NCI-H748 (cell line): ENCODE measurements at regions not wholly inside any gene's neighbourhood (a gene's known extent, or its start where the extent isn't known, plus 50 kb on each side); places are given as distances from the start of the nearest gene placed in this dataset.
"Not testable (repeated sequence)": the region's sequence is repeated elsewhere in the genome, so short reads cannot be mapped to it uniquely, and the experiment has no call there.

Experiments used
- DNase-seq: peaks from one replicate; lab custom pipeline; 2025; ENCODE audit not compliant: unreplicated experiment; lab: John Stamatoyannopoulos, UW

- DNase-seq: no peak
These were observed 840.7 kb upstream of the ADAMTS5 start for GRCh38 chr21:27807596-27807995.

GRCh38 chr21:27806281-27806680 lies 839.4 kb upstream of the ADAMTS5 start:
- no peak for DNase-seq

DNA sequence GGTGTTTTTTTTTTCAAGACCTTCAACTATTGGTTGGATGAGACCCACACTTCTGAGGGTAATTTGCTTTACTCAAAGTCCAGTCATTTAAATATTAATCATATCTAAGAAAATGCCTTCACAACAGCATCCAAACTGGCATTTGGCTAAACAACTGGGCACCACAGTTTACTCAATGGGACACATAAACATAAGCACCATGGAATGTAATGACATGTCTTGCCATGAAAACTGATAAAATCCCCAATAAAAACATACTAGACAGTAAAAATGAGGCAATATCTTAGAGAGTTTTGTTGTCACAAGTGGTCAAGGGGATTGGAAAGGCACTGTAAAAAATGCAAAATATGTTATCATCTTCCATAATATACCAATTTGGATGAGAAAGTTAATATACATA lies 838.8 kb upstream of the ADAMTS5 start:
- no peak for DNase-seq

DNA sequence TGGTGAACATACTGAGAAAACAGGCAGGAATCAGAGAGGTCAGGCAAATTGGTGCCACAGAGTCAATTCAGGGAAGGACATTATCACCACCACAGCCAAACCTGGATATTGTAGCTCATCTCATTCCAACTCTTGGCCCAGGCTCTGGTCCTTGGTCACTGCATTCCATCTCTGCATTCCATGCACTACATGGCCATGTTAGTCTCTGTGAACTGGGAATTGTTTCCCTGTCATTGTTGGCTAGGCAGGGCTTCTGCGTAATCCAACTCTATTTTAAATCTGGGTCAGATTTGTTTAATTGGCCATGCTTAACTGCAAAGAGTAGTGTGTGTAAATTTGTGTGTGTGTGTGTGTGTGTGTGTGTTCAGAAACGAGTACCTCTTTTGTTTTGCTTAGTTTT lies 837.6 kb upstream of the ADAMTS5 start:
- no peak for DNase-seq

DNA sequence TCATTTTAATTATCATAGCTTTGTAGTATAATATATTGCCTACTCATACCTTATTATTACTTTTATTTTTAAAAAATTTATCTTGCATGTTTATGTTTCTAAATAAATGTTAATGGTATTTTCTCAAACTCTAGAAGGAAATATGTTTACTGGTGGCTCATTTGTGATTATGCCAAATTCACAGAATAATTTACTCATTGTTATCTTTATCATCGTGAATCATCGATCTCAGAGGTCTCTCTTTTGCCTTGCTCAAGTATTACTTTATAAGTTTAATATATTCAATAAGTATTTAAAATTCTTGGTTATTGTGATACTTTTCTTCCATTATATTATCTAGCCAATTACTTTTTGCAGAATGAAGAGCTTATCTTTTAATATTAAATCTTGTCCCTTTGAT lies 836.7 kb upstream of the ADAMTS5 start:
- DNase-seq: no peak

- peak; percentile 3 for DNase-seq
These were observed 836.1 kb upstream of the ADAMTS5 start for GRCh38 chr21:27802816-27803475.

GRCh38 chr21:27799861-27800260 lies 833.0 kb upstream of the ADAMTS5 start:
- no peak for DNase-seq

GRCh38 chr21:27796106-27796505 lies 829.2 kb upstream of the ADAMTS5 start:
- DNase-seq: no peak

DNA sequence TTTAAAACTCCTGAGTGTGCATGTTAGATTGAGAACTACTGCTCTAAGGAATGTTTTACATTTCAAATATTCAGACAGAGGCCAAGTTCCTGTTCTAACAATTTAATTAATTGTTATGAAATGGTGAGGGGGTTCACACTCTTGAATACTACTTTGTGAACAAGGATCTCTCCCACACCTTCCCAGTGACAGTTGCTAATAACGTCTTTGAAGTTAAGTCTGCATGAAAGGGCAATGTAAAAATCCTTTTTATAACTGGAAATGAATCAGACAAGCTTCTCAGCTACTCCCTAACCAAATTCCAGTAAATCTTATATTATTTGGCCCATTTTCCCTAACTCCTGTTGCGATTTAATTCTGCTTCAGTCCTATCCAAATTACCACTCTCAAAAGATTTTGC lies 828.5 kb upstream of the ADAMTS5 start:
- DNase-seq: no peak

DNA sequence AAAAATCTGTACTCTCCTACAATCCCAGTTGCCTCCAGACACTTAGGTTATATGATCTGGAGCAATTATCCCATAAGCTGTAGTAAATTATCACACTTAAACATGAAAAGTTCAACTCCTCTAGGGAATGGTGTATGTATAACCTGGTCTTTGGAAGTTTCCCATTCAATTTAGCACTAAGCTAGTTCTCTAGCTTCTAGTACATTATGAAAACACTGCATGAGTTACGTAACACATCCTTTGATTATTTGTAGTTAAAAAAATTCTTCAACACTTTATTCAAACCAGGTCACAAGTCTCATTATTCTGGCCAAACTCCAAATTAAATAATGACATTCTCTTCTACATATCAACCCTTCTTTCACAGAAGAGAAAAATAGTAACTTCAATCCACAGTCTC lies 827.0 kb upstream of the ADAMTS5 start:
- no peak for DNase-seq

DNA sequence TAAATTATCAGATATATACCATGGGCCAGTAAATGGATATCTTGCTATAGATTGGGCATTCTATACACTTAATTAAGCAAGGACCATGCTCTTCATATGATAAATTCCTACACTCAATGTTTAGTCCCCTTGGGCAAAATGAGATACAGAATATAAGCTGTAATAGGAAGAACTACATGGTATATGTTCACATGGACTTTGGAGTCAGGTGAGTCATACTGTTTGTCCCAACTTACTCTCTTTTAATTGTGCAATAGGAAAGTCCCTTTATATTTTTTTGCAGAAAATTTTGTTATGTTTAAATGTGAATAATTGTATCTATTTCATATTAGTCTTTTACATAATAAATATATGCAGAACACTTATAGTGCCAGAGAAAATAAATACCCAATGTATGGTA lies 820.2 kb upstream of the ADAMTS5 start:
- DNase-seq: no peak

- DNase-seq: no peak
These were observed 812.7 kb upstream of the ADAMTS5 start for GRCh38 chr21:27779606-27780005.

DNA sequence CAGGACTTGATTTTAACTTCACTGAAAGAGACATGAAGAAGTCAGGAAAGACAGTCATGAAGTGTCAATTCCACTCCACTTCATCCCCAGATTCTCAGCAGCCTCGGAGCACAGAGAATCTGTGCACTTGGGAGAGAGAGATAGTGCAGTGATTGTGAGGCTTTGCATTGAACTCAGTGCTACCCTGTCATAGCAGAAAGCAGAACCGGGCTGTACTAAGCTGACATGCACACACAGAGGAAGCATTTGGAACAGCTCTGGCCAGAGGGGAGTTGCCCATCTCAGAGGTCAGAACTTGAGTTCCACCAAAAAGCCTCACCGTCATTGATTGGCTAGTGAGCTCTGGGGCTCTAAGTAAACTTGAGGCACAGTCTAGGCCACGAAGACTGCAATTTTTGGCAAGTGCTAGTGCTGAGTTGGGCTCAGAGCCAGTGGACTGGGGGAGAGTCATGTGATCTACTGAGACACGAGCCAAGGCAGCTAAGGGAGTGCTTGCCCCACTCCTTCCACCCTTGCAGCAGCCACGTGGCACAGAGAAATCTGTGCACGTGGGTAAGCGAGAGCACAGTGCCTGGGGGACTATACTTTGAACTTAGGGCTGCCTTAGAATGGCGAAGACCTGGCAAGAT lies 810.2 kb upstream of the ADAMTS5 start:
- DNase-seq: no peak

GRCh38 chr21:27772816-27773215 lies 805.9 kb upstream of the ADAMTS5 start:
- no peak for DNase-seq

- no peak for DNase-seq
These were observed 805.1 kb upstream of the ADAMTS5 start for GRCh38 chr21:27771938-27772483.

DNA sequence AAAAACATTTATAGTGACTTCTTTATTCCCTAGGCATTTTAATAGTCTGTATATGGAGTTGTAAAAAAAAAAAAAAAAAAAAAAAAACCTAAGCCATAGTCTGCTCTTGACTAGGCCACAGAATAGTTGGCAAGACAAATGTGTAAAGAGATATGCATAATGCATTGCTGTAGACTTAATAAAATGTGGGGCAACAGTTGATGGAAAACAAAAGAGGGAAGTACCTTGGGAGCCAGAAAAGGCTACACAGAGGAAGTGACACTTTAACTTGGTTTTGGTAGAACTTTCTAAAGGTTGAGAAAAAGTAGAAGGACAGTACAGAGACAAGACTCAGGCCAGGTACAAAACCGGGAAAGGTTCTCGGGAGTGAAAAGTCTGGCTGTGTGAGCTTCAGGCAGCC lies 802.9 kb upstream of the ADAMTS5 start:
- no peak for DNase-seq

DNA sequence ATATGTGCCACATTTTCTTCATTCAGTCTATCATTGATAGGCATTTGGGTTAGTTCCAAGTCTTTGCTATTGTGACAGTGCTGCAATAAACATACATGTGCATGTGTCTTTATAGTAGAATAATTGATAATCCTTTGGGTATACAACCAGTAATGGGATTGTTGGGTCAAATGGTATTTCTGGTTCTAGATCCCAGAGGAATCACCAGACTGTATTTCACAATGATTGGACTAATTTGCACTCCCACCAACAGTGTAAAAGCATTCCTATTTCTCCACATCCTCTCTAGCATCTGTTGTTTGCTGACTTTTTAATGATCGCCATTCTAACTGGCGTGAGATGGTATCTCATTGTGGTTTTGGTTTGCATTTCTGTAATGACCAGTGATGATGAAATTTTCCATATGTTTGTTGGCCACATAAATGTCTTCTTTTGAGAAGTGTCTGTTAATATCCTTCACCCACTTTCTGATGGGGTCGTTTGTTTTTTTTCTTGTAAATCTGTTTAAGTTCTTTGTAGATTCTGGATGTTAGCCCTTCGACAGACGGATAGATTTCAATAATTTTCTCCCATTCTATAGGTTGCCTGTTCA lies 801.3 kb upstream of the ADAMTS5 start:
- DNase-seq: not testable (repeated sequence)

DNA sequence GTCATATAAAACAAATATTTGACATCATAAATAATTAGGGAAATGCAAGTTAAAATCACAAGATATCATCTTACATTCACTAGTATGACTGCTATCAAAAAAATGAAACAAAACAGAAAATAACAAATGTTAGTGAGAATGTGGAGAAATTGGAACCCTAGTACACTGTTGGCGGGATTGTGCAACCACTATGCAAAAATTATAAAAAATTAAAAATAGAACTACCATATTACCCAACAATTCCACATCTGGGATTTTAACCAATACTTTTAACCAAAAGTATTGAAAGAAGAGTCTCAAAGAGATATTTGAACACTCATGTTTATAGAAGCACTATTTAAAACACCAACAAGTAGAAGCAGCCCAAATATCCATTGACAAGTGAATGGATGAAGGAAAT lies 797.2 kb upstream of the ADAMTS5 start:
- DNase-seq: no peak

DNA sequence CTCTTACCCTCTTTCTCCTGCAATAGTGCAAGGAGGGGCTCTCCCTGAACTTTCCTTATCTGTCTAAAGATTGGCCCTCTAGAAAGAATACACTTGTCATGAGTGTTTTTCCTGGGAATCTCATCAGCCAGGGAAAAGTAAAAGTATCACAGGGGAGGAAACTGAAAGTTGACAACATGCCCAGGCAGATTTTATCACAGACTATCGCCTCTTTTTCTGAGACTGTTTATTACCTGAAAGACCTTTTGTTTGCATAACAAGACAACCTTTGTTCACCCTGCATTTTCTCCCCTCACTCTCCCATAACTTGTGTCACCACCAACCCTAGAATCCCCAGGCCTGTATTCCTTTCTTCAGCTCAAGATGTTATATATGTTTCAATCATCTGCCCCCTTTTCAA lies 794.7 kb upstream of the ADAMTS5 start:
- DNase-seq: no peak

DNA sequence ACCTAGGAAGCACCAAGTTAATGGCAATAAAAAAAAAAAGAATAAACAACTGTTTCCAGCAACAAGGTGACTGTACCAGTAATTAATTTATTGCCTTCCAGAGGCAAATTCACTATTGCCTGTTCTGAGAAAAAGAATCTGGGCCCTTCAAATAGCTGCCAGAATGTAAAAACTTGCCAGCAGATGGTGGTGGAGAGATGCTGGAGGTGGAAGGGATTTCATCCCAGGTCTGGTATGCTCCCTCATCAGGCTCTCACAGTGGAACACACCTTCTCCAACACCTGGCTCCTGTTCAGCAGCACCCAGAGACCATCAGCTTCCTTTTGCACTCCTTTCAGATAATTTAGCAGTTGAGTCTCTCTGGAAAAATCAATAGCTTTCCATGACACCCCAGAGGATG lies 792.9 kb upstream of the ADAMTS5 start:
- no peak for DNase-seq

- DNase-seq: no peak
These were observed 792.3 kb upstream of the ADAMTS5 start for GRCh38 chr21:27759091-27759659.

DNA sequence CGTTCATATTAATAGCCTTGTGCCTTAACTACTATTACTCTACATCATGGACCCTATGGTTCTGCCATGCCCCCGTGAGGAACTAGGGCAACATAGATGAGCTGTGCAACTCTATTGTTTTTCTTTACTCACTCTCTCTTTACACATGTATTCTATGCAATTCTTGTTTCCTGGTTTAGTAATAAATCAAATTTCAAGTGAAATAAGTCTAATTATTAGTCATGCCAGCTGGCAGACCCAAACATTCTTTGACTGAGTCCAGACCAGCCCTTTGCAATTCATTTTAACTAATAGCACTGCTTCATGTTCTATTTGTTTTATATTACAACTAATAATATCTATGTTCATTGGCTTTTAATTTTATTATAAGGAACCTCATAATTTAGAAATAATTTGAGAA lies 789.3 kb upstream of the ADAMTS5 start:
- DNase-seq: no peak
